ENCODE measurements at regions not wholly inside any gene's neighbourhood (a gene's known extent, or its start where the extent isn't known, plus 50 kb on each side); places are given as distances from the start of the nearest gene placed in this dataset.

GRCh38 chr4:129578336-129578735, 482.4 kb downstream of the C4orf33 start:
- Histone ChIP-seq H3K4me1 (no peaks in the 10 kb centered on the region), H3K27ac (no peak overlapping the region), H3K27me3 (no peaks in the 10 kb centered on the region), H3K36me3 (no peaks in the 10 kb centered on the region), H3K4me3 (replicated peaks in 1 of 3) (no peak overlapping the region), H3K9me3 (no peaks in the 10 kb centered on the region)
- intact Hi-C loops (cut with DNase I) = no loop called here
- TF ChIP-seq POLR2A (IDR thresholded peaks at IDR 0.05) (no peak), CTCF (IDR thresholded peaks at IDR 0.05) (no peak)
- 61 to 66% methylated on average over 6 of the region's 6 CpGs for WGBS, 2 donors
- no peak for DNase-seq

- no peaks in the 10 kb centered on the region for H3K4me1 ChIP-seq
- no peaks in the 10 kb centered on the region for H3K36me3 ChIP-seq
- no peak overlapping the region for H3K27ac ChIP-seq
- no peak overlapping the region for H3K4me3 ChIP-seq (replicated peaks in 1 of 3)
- DNase-seq = no peak
- H3K9me3 ChIP-seq = no peaks in the 10 kb centered on the region
- H3K27me3 ChIP-seq = no peaks in the 10 kb centered on the region
- no peak for TF ChIP-seq POLR2A (IDR thresholded peaks at IDR 0.05)
- no peak for TF ChIP-seq CTCF (IDR thresholded peaks at IDR 0.05)
- 89 to 92% methylated on average over 1 of the region's 1 CpG for WGBS, 2 donors
- intact Hi-C loops (cut with DNase I) = no loop called here
Observed at GRCh38 chr4:129581305-129581704, 485.4 kb downstream of the C4orf33 start.

- DNase-seq = no peak
- intact Hi-C loops (cut with DNase I) = no loop called here
- Histone ChIP-seq H3K27ac (no peak overlapping the region), H3K36me3 (no peaks in the 10 kb centered on the region), H3K9me3 (no peaks in the 10 kb centered on the region), H3K4me3 (replicated peaks in 1 of 3) (no peak overlapping the region), H3K27me3 (no peaks in the 10 kb centered on the region), H3K4me1 (no peaks in the 10 kb centered on the region)
- 44 to 57% methylated on average over 2 of the region's 2 CpGs for WGBS, 2 donors
- no peak for TF ChIP-seq POLR2A (IDR thresholded peaks at IDR 0.05)
- TF ChIP-seq CTCF (IDR thresholded peaks at IDR 0.05) = no peak
Observed at GRCh38 chr4:129583868-129584267, 487.9 kb downstream of the C4orf33 start.

GRCh38 chr4:129598582-129598981, 502.6 kb downstream of the C4orf33 start:
- Histone ChIP-seq H3K27ac (no peak overlapping the region), H3K36me3 (no peaks in the 10 kb centered on the region), H3K27me3 (no peaks in the 10 kb centered on the region), H3K4me3 (replicated peaks in 1 of 3) (no peak overlapping the region), H3K4me1 (no peaks in the 10 kb centered on the region), H3K9me3 (no peaks in the 10 kb centered on the region)
- intact Hi-C loops (cut with DNase I) = no loop called here
- TF ChIP-seq CTCF (IDR thresholded peaks at IDR 0.05) (no peak), POLR2A (IDR thresholded peaks at IDR 0.05) (no peak)
- no peak for DNase-seq

- H3K27ac ChIP-seq = no peak overlapping the region
- no peaks in the 10 kb centered on the region for H3K27me3 ChIP-seq
- no peak for DNase-seq
- no peaks in the 10 kb centered on the region for H3K9me3 ChIP-seq
- 83 to 87% methylated on average over 5 of the region's 5 CpGs for WGBS, 2 donors
- H3K4me3 ChIP-seq (replicated peaks in 1 of 3) = no peak overlapping the region
- no peaks in the 10 kb centered on the region for H3K4me1 ChIP-seq
- TF ChIP-seq POLR2A (IDR thresholded peaks at IDR 0.05) = no peak
- no peak for TF ChIP-seq CTCF (IDR thresholded peaks at IDR 0.05)
- intact Hi-C loops (cut with DNase I) = no loop called here
- H3K36me3 ChIP-seq = no peaks in the 10 kb centered on the region
Observed at GRCh38 chr4:129600898-129601297, 504.9 kb downstream of the C4orf33 start.
